ENCODE measurements at regions not wholly inside any gene's neighbourhood (a gene's known extent, or its start where the extent isn't known, plus 50 kb on each side); places are given as distances from the start of the nearest gene placed in this dataset.

- TF ChIP-seq CTCF (conservative IDR thresholded peaks at IDR 0.05) = no peak
- Histone ChIP-seq H3K9me3 (ENCODE audit: control insufficient read depth, low read length) (peaks cover 12% of the 10 kb centered on the region), H3K4me3 (ENCODE audit: low read length) (no peak overlapping the region), H3K27me3 (ENCODE audit: control insufficient read depth, insufficient read depth, low read length, poor library complexity, severe bottlenecking) (no peaks in the 10 kb centered on the region), H3K9ac (ENCODE audit: extremely low read depth, low read length, poor library complexity, severe bottlenecking) (no peak overlapping the region), H3K4me1 (ENCODE audit: control insufficient read depth, insufficient read depth, low read length) (no peaks in the 10 kb centered on the region), H3K36me3 (ENCODE audit: control insufficient read depth, insufficient read depth, low read length) (no peaks in the 10 kb centered on the region), H3K27ac (ENCODE audit: low read depth, low read length) (no peak overlapping the region)
- peaks cover 2% of the 10 kb centered on the region for H3K27me3 Mint-ChIP-seq (ENCODE audit: insufficient read depth)
- H3K4me3 Mint-ChIP-seq = no peak overlapping the region
- no peaks in the 10 kb centered on the region for H3K36me3 Mint-ChIP-seq (ENCODE audit: low read depth)
- peaks cover 5% of the 10 kb centered on the region for H3K4me1 Mint-ChIP-seq
- 93 to 95% methylated on average over 2 to 3 of the region's 3 CpGs for WGBS, 2 experiments (ENCODE audit: insufficient coverage in 1 of 2, insufficient read length in 1 of 2)
- H3K27ac Mint-ChIP-seq = no peak overlapping the region
- no peak for DNase-seq
- peaks cover 6% of the 10 kb centered on the region for H3K9me3 Mint-ChIP-seq
These were observed 684.5 kb downstream of the FAM181B start for GRCh38 chr11:82049199-82049598.

- no peak for DNase-seq
- no peak overlapping the region for H3K9ac ChIP-seq (ENCODE audit: extremely low read depth, low read length, poor library complexity, severe bottlenecking)
- H3K4me3 Mint-ChIP-seq = no peak overlapping the region
- H3K9me3 ChIP-seq (ENCODE audit: control insufficient read depth, low read length) = peaks cover 12% of the 10 kb centered on the region
- peaks cover 5% of the 10 kb centered on the region for H3K4me1 Mint-ChIP-seq
- no peaks in the 10 kb centered on the region for H3K27me3 ChIP-seq (ENCODE audit: control insufficient read depth, insufficient read depth, low read length, poor library complexity, severe bottlenecking)
- H3K27ac Mint-ChIP-seq = no peak overlapping the region
- no peak for TF ChIP-seq CTCF (conservative IDR thresholded peaks at IDR 0.05)
- H3K36me3 ChIP-seq (ENCODE audit: control insufficient read depth, insufficient read depth, low read length) = no peaks in the 10 kb centered on the region
- H3K9me3 Mint-ChIP-seq = peaks cover 6% of the 10 kb centered on the region
- H3K27me3 Mint-ChIP-seq (ENCODE audit: insufficient read depth) = no peaks in the 10 kb centered on the region
- H3K27ac ChIP-seq (ENCODE audit: low read depth, low read length) = no peak overlapping the region
- H3K4me3 ChIP-seq (ENCODE audit: low read length) = no peak overlapping the region
- 71 to 81% methylated on average over 1 of the region's 1 CpG for WGBS, 2 experiments (ENCODE audit: insufficient coverage in 1 of 2, insufficient read length in 1 of 2)
- H3K4me1 ChIP-seq (ENCODE audit: control insufficient read depth, insufficient read depth, low read length) = no peaks in the 10 kb centered on the region
- no peaks in the 10 kb centered on the region for H3K36me3 Mint-ChIP-seq (ENCODE audit: low read depth)
These were observed 686.5 kb downstream of the FAM181B start for GRCh38 chr11:82047200-82047599.

GRCh38 chr11:82046778-82047177 is 686.9 kb downstream of the FAM181B start:
- no peak for DNase-seq
- no peak overlapping the region for H3K9ac ChIP-seq (ENCODE audit: extremely low read depth, low read length, poor library complexity, severe bottlenecking)
- no peaks in the 10 kb centered on the region for H3K27me3 ChIP-seq (ENCODE audit: control insufficient read depth, insufficient read depth, low read length, poor library complexity, severe bottlenecking)
- H3K9me3 Mint-ChIP-seq = peaks cover 6% of the 10 kb centered on the region
- no peak overlapping the region for H3K27ac ChIP-seq (ENCODE audit: low read depth, low read length)
- no peak overlapping the region for H3K4me3 ChIP-seq (ENCODE audit: low read length)
- H3K36me3 ChIP-seq (ENCODE audit: control insufficient read depth, insufficient read depth, low read length) = no peaks in the 10 kb centered on the region
- H3K4me1 Mint-ChIP-seq = peaks cover 5% of the 10 kb centered on the region
- H3K36me3 Mint-ChIP-seq (ENCODE audit: low read depth) = no peaks in the 10 kb centered on the region
- no peak overlapping the region for H3K27ac Mint-ChIP-seq
- H3K27me3 Mint-ChIP-seq (ENCODE audit: insufficient read depth) = no peaks in the 10 kb centered on the region
- WGBS, 2 experiments (ENCODE audit: insufficient coverage in 1 of 2, insufficient read length in 1 of 2) = 98 to 100% methylated on average over 1 of the region's 1 CpG
- no peak overlapping the region for H3K4me3 Mint-ChIP-seq
- H3K4me1 ChIP-seq (ENCODE audit: control insufficient read depth, insufficient read depth, low read length) = no peaks in the 10 kb centered on the region
- no peak for TF ChIP-seq CTCF (conservative IDR thresholded peaks at IDR 0.05)
- peaks cover 12% of the 10 kb centered on the region for H3K9me3 ChIP-seq (ENCODE audit: control insufficient read depth, low read length)

Data from endodermal cell (in vitro differentiated cells).